A549 (cell line): ENCODE measurements at regions not wholly inside any gene's neighbourhood (a gene's known extent, or its start where the extent isn't known, plus 50 kb on each side); places are given as distances from the start of the nearest gene placed in this dataset.

Experiments used
- ATAC-seq, 2 experiments: fragments of 200-7000 bp in 1 of 2; fragments of >200 bp in 1 of 2; cut with Nextera tagmentation in 1 of 2; cut with Tn5 transposase in 1 of 2; 3 replicates each; pipeline versions ENCODE4 v1.8.0 to v1.9.1; 2018 to 2020; ENCODE audit warnings: mild to moderate bottlenecking in 1 of 2, moderate library complexity in 1 of 2
- CTCF ChIA-PET: fragments of 300-600 bp; sonication (Branson Sonifier 250); formaldehyde crosslinking; extraction: SDS; loops from one replicate; lab custom pipeline; 2021; ENCODE audit warnings: antibody characterized with exemption, inconsistent platforms; lab: Yijun Ruan, JAX
- POLR2A ChIA-PET: fragments of 350-600 bp; formaldehyde crosslinking; extraction: SDS; loops from one replicate; lab custom pipeline; 2021; ENCODE audit warnings: antibody characterized with exemption, inconsistent platforms; lab: Yijun Ruan, JAX
- DNase-seq, 2 experiments: peaks; one replicate each; pipeline versions ENCODE4 v3.0.0 to v3.0.0-alpha.2; 2011 to 2016; ENCODE audit warnings: low read depth in 1 of 2, low spot score in 1 of 2
- FAIRE-seq: peaks from 2 replicates; lab custom pipeline; 2011; peaks lifted over from hg19 to GRCh38; lab: Jason Lieb, UNC
- H3K27ac ChIP-seq, 2 experiments: fragments of >200 bp; sonication (Bioruptor Twin); formaldehyde crosslinking; 3 replicates each; pipeline ENCODE4 v1.5.1; 2016 to 2017
- H3K4me1 ChIP-seq: fragments of >200 bp; sonication (Bioruptor Twin); formaldehyde crosslinking; 3 replicates; pipeline ENCODE4 v1.6.1; 2016
- H3K4me2 ChIP-seq: fragments of >200 bp; sonication (Bioruptor Twin); formaldehyde crosslinking; 3 replicates; pipeline ENCODE4 v1.6.1; 2016
- H3K4me3 ChIP-seq: fragments of >200 bp; sonication (Bioruptor Twin); formaldehyde crosslinking; 3 replicates; pipeline ENCODE4 v1.5.1; 2016
- H3K9me3 ChIP-seq: fragments of >200 bp; sonication (Bioruptor Twin); formaldehyde crosslinking; 3 replicates; pipeline ENCODE4 v1.6.1; 2016
- BHLHE40 ChIP-seq: IDR thresholded peaks from 2 replicates; pipeline ENCODE4 v1.6.1; 2012; ENCODE audit warnings: low read depth, low read length, inconsistent platforms
- CEBPB ChIP-seq, 2 experiments: fragments of >200 bp in 1 of 2; sonication (Bioruptor Twin) in 1 of 2; formaldehyde crosslinking in 1 of 2; IDR thresholded peaks; 2 replicates each; pipeline ENCODE4 v1.6.1; 2012 to 2016
- CHD4 ChIP-seq: fragments of 200-600 bp; sonication (generic); IDR thresholded peaks from 2 replicates; pipeline ENCODE4 v1.6.1; 2016; ENCODE audit warnings: antibody characterized with exemption, mild to moderate bottlenecking, borderline replicate concordance
- EHF ChIP-seq: fragments of 250-450 bp; sonication (Bioruptor Pico); IDR thresholded peaks from 2 replicates; pipeline ENCODE4 v1.5.0; 2020; ENCODE audit warnings: mild to moderate bottlenecking
- FOSL2 ChIP-seq, 2 experiments: fragments of 450-650 bp in 1 of 2; fragments of >200 bp in 1 of 2; sonication (Bioruptor Twin) in 1 of 2; formaldehyde crosslinking; IDR thresholded peaks; 2 replicates each; pipeline versions ENCODE4 v1.5.0 to v1.6.1; 2016 to 2020; ENCODE audit warnings: mild to moderate bottlenecking in 1 of 2, moderate library complexity in 1 of 2
- GATA3 ChIP-seq: IDR thresholded peaks from 2 replicates; pipeline ENCODE4 v1.6.1; 2012; ENCODE audit warnings: borderline replicate concordance
- JUN ChIP-seq, 2 experiments: fragments of >200 bp; sonication (Bioruptor Twin); formaldehyde crosslinking; IDR thresholded peaks; 2 replicates in 1 of 2; 3 replicates in 1 of 2; pipeline ENCODE4 v1.6.1; 2016 to 2017
- KDM1A ChIP-seq: fragments of 200-600 bp; sonication (generic); IDR thresholded peaks from 2 replicates; pipeline ENCODE4 v1.6.1; 2016; ENCODE audit warnings: low read depth, mild to moderate bottlenecking
- MAFK ChIP-seq: fragments of 450-650 bp; IDR thresholded peaks from 2 replicates; pipeline ENCODE4 v1.6.1; 2014; ENCODE audit not compliant: partially characterized antibody
- MAZ ChIP-seq: fragments of 150-350 bp; IDR thresholded peaks from 2 replicates; pipeline ENCODE4 v1.6.1; 2014; ENCODE audit warnings: antibody characterized with exemption, low read depth, low read length, borderline replicate concordance
- MYC ChIP-seq: IDR thresholded peaks from 2 replicates; pipeline ENCODE4 v1.6.1; 2012; ENCODE audit warnings: mild to moderate bottlenecking, inconsistent platforms, low read length, improper control_type of control experiment, borderline replicate concordance
- NFE2L2 ChIP-seq: fragments of 150-350 bp; conservative IDR thresholded peaks from 2 replicates; pipeline ENCODE4 v1.6.1; 2014; ENCODE audit warnings: low read length
- NPAS2 ChIP-seq: fragments of 250-450 bp; sonication (Bioruptor Pico); IDR thresholded peaks from 2 replicates; pipeline ENCODE4 v1.8.0; 2022; ENCODE audit warnings: mild to moderate bottlenecking, moderate library complexity, borderline replicate concordance
- NR3C1 ChIP-seq: fragments of >200 bp; sonication (Bioruptor Twin); formaldehyde crosslinking; IDR thresholded peaks from 3 replicates; pipeline ENCODE4 v1.6.1; 2017
- POLR2AphosphoS2 ChIP-seq: conservative IDR thresholded peaks from 2 replicates; pipeline ENCODE4 v1.6.1; 2012; ENCODE audit warnings: low read length, improper control_type of control experiment, inconsistent platforms
- RARB ChIP-seq: fragments of 250-450 bp; sonication (Bioruptor Pico); IDR thresholded peaks from 2 replicates; pipeline ENCODE4 v1.8.0; 2021; ENCODE audit warnings: mild to moderate bottlenecking, moderate library complexity
- RCOR1 ChIP-seq: fragments of 150-350 bp; IDR thresholded peaks from 2 replicates; pipeline ENCODE4 v1.6.1; 2014; ENCODE audit warnings: antibody characterized with exemption, low read length, low read depth
- RNF2 ChIP-seq: fragments of 200-600 bp; sonication (generic); IDR thresholded peaks from 2 replicates; pipeline ENCODE4 v1.6.1; 2016; ENCODE audit warnings: low read depth, mild to moderate bottlenecking, antibody characterized with exemption, moderate library complexity, borderline replicate concordance
- SREBF2 ChIP-seq: fragments of 450-650 bp; IDR thresholded peaks from 2 replicates; pipeline ENCODE4 v1.6.1; 2014; ENCODE audit warnings: mild to moderate bottlenecking, moderate library complexity
- TFCP2L1 ChIP-seq: fragments of 250-450 bp; sonication (Bioruptor Pico); IDR thresholded peaks from 2 replicates; pipeline ENCODE4 v1.5.0; 2021; ENCODE audit warnings: mild to moderate bottlenecking
- ZC3H11A ChIP-seq: fragments of 450-650 bp; IDR thresholded peaks from 2 replicates; pipeline ENCODE4 v1.6.1; 2014; ENCODE audit warnings: antibody characterized with exemption, mild to moderate bottlenecking
- WGBS: methylation state at CpG from one replicate; pipeline ENCODE4 v1.1.6; 2017; ENCODE audit errors: missing lambda C conversion rate; 5-methylcytosine and 5-hydroxymethylcytosine counted together
- TF ChIP-seq, protein P1 (sequence below): fragments of >200 bp; sonication (Bioruptor Twin); formaldehyde crosslinking; IDR thresholded peaks from 3 replicates; pipeline ENCODE4 v1.5.1; 2016
- TF ChIP-seq, protein P2 (sequence below): fragments of >200 bp; sonication (Bioruptor Twin); formaldehyde crosslinking; IDR thresholded peaks from 3 replicates; pipeline ENCODE4 v1.6.1; 2016
- TF ChIP-seq, protein P3 (sequence below): fragments of 200-600 bp; sonication (generic); IDR thresholded peaks from 2 replicates; pipeline ENCODE4 v1.6.1; 2016; ENCODE audit warnings: antibody characterized with exemption, mild to moderate bottlenecking, moderate library complexity
- TF ChIP-seq, protein P4 (sequence below): IDR thresholded peaks from 2 replicates; pipeline ENCODE4 v1.6.1; 2012

DNA sequence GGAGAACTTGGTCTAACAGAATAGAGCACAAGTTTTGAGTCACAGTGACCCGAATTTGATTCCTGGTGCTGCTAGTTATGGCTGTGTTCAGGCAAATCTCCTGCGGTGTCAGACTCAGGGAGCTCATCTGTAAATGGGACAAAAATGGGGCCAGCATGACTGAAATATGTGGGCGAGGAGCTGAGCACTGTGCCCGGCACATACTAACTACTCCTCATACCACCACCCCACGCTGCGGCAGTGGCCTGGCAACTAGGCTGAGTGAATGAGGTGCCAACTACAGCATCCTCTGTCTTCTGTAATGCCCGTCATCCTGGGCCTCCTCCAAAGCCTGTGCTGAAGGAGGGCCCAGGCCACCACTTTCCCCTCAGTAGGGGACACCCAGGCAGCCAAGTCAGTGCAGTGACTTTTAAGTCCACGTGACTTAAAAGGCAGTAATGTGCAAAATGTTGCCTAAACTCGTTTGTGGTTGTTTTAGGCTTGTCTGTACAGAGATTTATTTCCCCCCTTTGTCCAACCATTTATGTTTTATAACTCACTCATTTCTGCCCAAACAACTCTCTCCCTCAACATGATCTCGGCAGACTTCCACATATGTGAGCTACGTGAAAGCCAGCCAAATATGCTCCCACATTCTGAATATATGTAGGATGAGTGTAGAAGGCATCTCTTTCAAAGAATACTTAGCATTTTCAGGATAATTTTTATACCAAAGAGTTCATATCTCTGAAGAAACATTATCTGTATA, 773.7 kb downstream of the TSN start:
- Histone ChIP-seq H3K9me3 (no peaks in the 10 kb centered on the region), H3K4me2 (no peak overlapping the region), H3K27ac (no peak overlapping the region), H3K4me3 (no peak overlapping the region), H3K4me1 (no peaks in the 10 kb centered on the region)
- FAIRE-seq (no peak), ATAC-seq (no peak), DNase-seq (no peak)
- TF ChIP-seq GATA3 (no peak), RNF2 (no peak), EHF (CRISPR knock-in tag) (no peak), NPAS2 (no peak), SREBF2 (no peak), FOSL2 (IDR thresholded peaks at IDR 0.05) (no peak), FOSL2 (CRISPR knock-in tag; IDR thresholded peaks at IDR 0.05) (no peak), BHLHE40 (no peak), MAFK (no peak), KDM1A (no peak), MAZ (no peak), JUN (IDR thresholded peaks at IDR 0.05) (no peak)
- TF ChIP-seq, protein P1, sequence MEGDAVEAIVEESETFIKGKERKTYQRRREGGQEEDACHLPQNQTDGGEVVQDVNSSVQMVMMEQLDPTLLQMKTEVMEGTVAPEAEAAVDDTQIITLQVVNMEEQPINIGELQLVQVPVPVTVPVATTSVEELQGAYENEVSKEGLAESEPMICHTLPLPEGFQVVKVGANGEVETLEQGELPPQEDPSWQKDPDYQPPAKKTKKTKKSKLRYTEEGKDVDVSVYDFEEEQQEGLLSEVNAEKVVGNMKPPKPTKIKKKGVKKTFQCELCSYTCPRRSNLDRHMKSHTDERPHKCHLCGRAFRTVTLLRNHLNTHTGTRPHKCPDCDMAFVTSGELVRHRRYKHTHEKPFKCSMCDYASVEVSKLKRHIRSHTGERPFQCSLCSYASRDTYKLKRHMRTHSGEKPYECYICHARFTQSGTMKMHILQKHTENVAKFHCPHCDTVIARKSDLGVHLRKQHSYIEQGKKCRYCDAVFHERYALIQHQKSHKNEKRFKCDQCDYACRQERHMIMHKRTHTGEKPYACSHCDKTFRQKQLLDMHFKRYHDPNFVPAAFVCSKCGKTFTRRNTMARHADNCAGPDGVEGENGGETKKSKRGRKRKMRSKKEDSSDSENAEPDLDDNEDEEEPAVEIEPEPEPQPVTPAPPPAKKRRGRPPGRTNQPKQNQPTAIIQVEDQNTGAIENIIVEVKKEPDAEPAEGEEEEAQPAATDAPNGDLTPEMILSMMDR, result no peak
- TF ChIP-seq, protein P2, sequence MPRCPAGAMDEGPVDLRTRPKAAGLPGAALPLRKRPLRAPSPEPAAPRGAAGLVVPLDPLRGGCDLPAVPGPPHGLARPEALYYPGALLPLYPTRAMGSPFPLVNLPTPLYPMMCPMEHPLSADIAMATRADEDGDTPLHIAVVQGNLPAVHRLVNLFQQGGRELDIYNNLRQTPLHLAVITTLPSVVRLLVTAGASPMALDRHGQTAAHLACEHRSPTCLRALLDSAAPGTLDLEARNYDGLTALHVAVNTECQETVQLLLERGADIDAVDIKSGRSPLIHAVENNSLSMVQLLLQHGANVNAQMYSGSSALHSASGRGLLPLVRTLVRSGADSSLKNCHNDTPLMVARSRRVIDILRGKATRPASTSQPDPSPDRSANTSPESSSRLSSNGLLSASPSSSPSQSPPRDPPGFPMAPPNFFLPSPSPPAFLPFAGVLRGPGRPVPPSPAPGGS, result no peak
- TF ChIP-seq, protein P3, sequence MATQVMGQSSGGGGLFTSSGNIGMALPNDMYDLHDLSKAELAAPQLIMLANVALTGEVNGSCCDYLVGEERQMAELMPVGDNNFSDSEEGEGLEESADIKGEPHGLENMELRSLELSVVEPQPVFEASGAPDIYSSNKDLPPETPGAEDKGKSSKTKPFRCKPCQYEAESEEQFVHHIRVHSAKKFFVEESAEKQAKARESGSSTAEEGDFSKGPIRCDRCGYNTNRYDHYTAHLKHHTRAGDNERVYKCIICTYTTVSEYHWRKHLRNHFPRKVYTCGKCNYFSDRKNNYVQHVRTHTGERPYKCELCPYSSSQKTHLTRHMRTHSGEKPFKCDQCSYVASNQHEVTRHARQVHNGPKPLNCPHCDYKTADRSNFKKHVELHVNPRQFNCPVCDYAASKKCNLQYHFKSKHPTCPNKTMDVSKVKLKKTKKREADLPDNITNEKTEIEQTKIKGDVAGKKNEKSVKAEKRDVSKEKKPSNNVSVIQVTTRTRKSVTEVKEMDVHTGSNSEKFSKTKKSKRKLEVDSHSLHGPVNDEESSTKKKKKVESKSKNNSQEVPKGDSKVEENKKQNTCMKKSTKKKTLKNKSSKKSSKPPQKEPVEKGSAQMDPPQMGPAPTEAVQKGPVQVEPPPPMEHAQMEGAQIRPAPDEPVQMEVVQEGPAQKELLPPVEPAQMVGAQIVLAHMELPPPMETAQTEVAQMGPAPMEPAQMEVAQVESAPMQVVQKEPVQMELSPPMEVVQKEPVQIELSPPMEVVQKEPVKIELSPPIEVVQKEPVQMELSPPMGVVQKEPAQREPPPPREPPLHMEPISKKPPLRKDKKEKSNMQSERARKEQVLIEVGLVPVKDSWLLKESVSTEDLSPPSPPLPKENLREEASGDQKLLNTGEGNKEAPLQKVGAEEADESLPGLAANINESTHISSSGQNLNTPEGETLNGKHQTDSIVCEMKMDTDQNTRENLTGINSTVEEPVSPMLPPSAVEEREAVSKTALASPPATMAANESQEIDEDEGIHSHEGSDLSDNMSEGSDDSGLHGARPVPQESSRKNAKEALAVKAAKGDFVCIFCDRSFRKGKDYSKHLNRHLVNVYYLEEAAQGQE, result no peak
- POLR2A ChIA-PET, result no interaction called here
- 7% methylated on average over 8 of the region's 11 CpGs for WGBS
- CTCF ChIA-PET, result no interaction called here

DNA sequence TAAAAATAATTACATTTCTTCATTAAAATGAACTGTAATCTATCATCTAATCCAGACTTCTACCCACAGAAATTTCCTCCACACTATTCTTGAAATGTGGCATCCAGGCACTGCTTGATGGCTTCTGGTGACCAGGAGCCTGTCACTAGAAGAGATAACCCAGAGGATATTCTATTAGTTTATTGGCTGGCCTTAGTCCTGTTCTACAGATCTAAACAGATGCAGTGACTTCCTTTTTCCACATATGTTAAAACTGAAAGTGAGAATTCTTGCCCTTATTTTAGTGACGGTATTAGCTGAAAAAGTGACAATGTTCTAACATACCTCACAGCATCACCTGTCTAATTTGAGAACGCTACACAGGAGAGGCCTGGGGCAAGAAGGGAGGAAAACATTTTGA, 775.4 kb downstream of the TSN start:
- DNase-seq, result no peak
- CTCF ChIA-PET, result no interaction called here
- POLR2A ChIA-PET, result no interaction called here
- Histone ChIP-seq H3K9me3 (no peaks in the 10 kb centered on the region), H3K4me1 (no peaks in the 10 kb centered on the region), H3K27ac (no peak overlapping the region), H3K4me2 (no peak overlapping the region)
- TF ChIP-seq ZC3H11A (no peak), POLR2AphosphoS2 (no peak), NFE2L2 (no peak), KDM1A (no peak), CEBPB (IDR thresholded peaks at IDR 0.05) (no peak), RCOR1 (no peak), MYC (no peak), TFCP2L1 (CRISPR knock-in tag) (no peak), RARB (CRISPR knock-in tag) (no peak), CHD4 (no peak), EHF (CRISPR knock-in tag) (no peak), SREBF2 (no peak), NR3C1 (no peak)
- TF ChIP-seq, protein P4, sequence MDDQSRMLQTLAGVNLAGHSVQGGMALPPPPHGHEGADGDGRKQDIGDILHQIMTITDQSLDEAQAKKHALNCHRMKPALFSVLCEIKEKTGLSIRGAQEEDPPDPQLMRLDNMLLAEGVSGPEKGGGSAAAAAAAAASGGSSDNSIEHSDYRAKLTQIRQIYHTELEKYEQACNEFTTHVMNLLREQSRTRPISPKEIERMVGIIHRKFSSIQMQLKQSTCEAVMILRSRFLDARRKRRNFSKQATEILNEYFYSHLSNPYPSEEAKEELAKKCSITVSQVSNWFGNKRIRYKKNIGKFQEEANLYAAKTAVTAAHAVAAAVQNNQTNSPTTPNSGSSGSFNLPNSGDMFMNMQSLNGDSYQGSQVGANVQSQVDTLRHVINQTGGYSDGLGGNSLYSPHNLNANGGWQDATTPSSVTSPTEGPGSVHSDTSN, result no peak
- TF ChIP-seq, protein P1, result no peak
- TF ChIP-seq, protein P2, result no peak
- TF ChIP-seq, all 56 proteins: peak for 0
- FAIRE-seq (no peak), ATAC-seq (no peak)
- no peak overlapping the region for H3K4me3 ChIP-seq
- 10% methylated on average over 2 of the region's 2 CpGs for WGBS
